ENCODE measurements at regions not wholly inside any gene's neighbourhood (a gene's known extent, or its start where the extent isn't known, plus 50 kb on each side); places are given as distances from the start of the nearest gene placed in this dataset.

GRCh38 chr4:163768014-163768413 is 273.5 kb downstream of the TMA16 start:
- no peak for DNase-seq

GRCh38 chr4:163772238-163772637 is 277.7 kb downstream of the TMA16 start:
- DNase-seq, result no peak

- no peak for DNase-seq
Observed at GRCh38 chr4:163773940-163774339, 279.4 kb downstream of the TMA16 start.

GRCh38 chr4:163776957-163777356 is 282.5 kb downstream of the TMA16 start:
- DNase-seq, result no peak

GRCh38 chr4:163781726-163782125 is 287.2 kb downstream of the TMA16 start:
- DNase-seq, result no peak

GRCh38 chr4:163790231-163790630 is 295.7 kb downstream of the TMA16 start:
- no peak for DNase-seq

GRCh38 chr4:163795885-163796284 is 301.4 kb downstream of the TMA16 start:
- DNase-seq, result no peak

GRCh38 chr4:163804001-163804400 is 309.5 kb downstream of the TMA16 start:
- DNase-seq, result no peak

- DNase-seq, result no peak
Observed at GRCh38 chr4:163806653-163807052, 312.2 kb downstream of the TMA16 start.

- DNase-seq, result no peak
Observed at GRCh38 chr4:163808011-163808410, 313.5 kb downstream of the TMA16 start.

- no peak for DNase-seq
Observed at GRCh38 chr4:163810755-163811154, 316.3 kb downstream of the TMA16 start.

GRCh38 chr4:163815776-163816175 is 321.3 kb downstream of the TMA16 start:
- no peak for DNase-seq

GRCh38 chr4:163816494-163816893 is 322.0 kb downstream of the TMA16 start:
- no peak for DNase-seq

GRCh38 chr4:163818673-163819072 is 324.2 kb downstream of the TMA16 start:
- DNase-seq, result no peak

- no peak for DNase-seq
Observed at GRCh38 chr4:163833669-163834068, 339.2 kb downstream of the TMA16 start.

GRCh38 chr4:163846008-163846407 is 351.5 kb downstream of the TMA16 start:
- no peak for DNase-seq

- no peak for DNase-seq
Observed at GRCh38 chr4:163852246-163852645, 357.8 kb downstream of the TMA16 start.

- no peak for DNase-seq
Observed at GRCh38 chr4:163857903-163858302, 363.4 kb downstream of the TMA16 start.

GRCh38 chr4:163858515-163858914 is 364.0 kb downstream of the TMA16 start:
- DNase-seq, result no peak

- no peak for DNase-seq
Observed at GRCh38 chr4:163863082-163863481, 368.6 kb downstream of the TMA16 start.

GRCh38 chr4:163865010-163865409 is 370.5 kb downstream of the TMA16 start:
- no peak for DNase-seq

- DNase-seq, result no peak
Observed at GRCh38 chr4:163866728-163867315, 372.3 kb downstream of the TMA16 start.

GRCh38 chr4:163868445-163868844 is 374.0 kb downstream of the TMA16 start:
- DNase-seq, result no peak

- no peak for DNase-seq
Observed at GRCh38 chr4:163871078-163871477, 376.6 kb downstream of the TMA16 start.

- DNase-seq, result no peak
Observed at GRCh38 chr4:163875327-163875726, 380.8 kb downstream of the TMA16 start.

Measured in AML-193 (cell line).